Fibroblast of villous mesenchyme (primary cell): ENCODE measurements at regions not wholly inside any gene's neighbourhood (a gene's known extent, or its start where the extent isn't known, plus 50 kb on each side); places are given as distances from the start of the nearest gene placed in this dataset.

Experiments
- DNase-seq: peaks from one replicate; pipeline ENCODE4 v3.0.0-alpha.2; 2010; ENCODE audit warnings: low read depth
- H3K4me3 ChIP-seq: 2 replicates; pipeline ENCODE4 v1.5.1; 2011; ENCODE audit warnings: low read depth, mild to moderate bottlenecking, low read length
- CTCF ChIP-seq: IDR thresholded peaks from 2 replicates; pipeline ENCODE4 v1.5.1; 2012; ENCODE audit warnings: low read depth, mild to moderate bottlenecking, low read length; ENCODE audit not compliant: insufficient read depth

- no peak overlapping the region for H3K4me3 ChIP-seq
- no peak for DNase-seq
- TF ChIP-seq CTCF = no peak
Measured at GRCh38 chr10:1920127-1920526, 182.8 kb upstream of the ADARB2 start.

GRCh38 chr10:1911771-1912170 lies 174.4 kb upstream of the ADARB2 start:
- H3K4me3 ChIP-seq = no peak overlapping the region
- TF ChIP-seq CTCF = no peak
- no peak for DNase-seq

GRCh38 chr10:1903982-1904381 lies 166.7 kb upstream of the ADARB2 start:
- DNase-seq = no peak
- H3K4me3 ChIP-seq = no peak overlapping the region
- no peak for TF ChIP-seq CTCF

GRCh38 chr10:1896153-1896552 lies 158.8 kb upstream of the ADARB2 start:
- no peak overlapping the region for H3K4me3 ChIP-seq
- TF ChIP-seq CTCF = no peak
- no peak for DNase-seq

- no peak overlapping the region for H3K4me3 ChIP-seq
- no peak for DNase-seq
- TF ChIP-seq CTCF = no peak
Measured at GRCh38 chr10:1895691-1896090, 158.4 kb upstream of the ADARB2 start.

- DNase-seq = no peak
- TF ChIP-seq CTCF = no peak
- no peak overlapping the region for H3K4me3 ChIP-seq
Measured at GRCh38 chr10:1894912-1895311, 157.6 kb upstream of the ADARB2 start.

- DNase-seq = no peak
- no peak for TF ChIP-seq CTCF
- H3K4me3 ChIP-seq = no peak overlapping the region
Measured at GRCh38 chr10:1893941-1894340, 156.6 kb upstream of the ADARB2 start.
